22Rv1 (cell line): ENCODE measurements at regions not wholly inside any gene's neighbourhood (a gene's known extent, or its start where the extent isn't known, plus 50 kb on each side); places are given as distances from the start of the nearest gene placed in this dataset.

Experiments used
- ZFX ChIP-seq: fragments of 450-650 bp; IDR thresholded peaks from 2 replicates; pipeline ENCODE4 v1.6.1; 2017; ENCODE audit warnings: antibody characterized with exemption, borderline replicate concordance
- TF ChIP-seq, protein P1 (sequence below): fragments of 450-650 bp; IDR thresholded peaks from 2 replicates; pipeline ENCODE4 v1.5.1; 2017; ENCODE audit warnings: mild to moderate bottlenecking

DNA sequence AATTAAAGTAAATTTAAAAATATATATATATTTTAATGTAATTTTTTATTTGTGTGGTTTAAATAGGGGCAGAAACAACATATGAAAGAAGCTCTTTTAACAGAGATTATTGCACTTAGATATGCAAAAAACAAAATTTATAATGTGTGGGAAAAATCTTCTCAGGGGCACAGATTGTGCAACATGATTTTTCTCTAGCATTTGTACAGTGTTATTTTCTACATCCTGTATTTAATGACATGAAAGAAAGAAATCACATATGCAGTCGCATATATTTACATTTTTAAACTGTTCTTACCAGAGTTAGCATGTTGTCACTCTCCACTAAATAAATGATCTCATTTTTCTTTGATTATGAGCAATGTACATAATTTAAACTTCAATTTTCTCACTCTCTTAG, 265.3 kb upstream of the CTNND2 start:
- TF ChIP-seq, protein P1, sequence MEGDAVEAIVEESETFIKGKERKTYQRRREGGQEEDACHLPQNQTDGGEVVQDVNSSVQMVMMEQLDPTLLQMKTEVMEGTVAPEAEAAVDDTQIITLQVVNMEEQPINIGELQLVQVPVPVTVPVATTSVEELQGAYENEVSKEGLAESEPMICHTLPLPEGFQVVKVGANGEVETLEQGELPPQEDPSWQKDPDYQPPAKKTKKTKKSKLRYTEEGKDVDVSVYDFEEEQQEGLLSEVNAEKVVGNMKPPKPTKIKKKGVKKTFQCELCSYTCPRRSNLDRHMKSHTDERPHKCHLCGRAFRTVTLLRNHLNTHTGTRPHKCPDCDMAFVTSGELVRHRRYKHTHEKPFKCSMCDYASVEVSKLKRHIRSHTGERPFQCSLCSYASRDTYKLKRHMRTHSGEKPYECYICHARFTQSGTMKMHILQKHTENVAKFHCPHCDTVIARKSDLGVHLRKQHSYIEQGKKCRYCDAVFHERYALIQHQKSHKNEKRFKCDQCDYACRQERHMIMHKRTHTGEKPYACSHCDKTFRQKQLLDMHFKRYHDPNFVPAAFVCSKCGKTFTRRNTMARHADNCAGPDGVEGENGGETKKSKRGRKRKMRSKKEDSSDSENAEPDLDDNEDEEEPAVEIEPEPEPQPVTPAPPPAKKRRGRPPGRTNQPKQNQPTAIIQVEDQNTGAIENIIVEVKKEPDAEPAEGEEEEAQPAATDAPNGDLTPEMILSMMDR = no peak
- no peak for TF ChIP-seq ZFX
